ENCODE measurements at regions not wholly inside any gene's neighbourhood (a gene's known extent, or its start where the extent isn't known, plus 50 kb on each side); places are given as distances from the start of the nearest gene placed in this dataset.
"Not testable (repeated sequence)": the region's sequence is repeated elsewhere in the genome, so short reads cannot be mapped to it uniquely, and the experiment has no call there.

DNA sequence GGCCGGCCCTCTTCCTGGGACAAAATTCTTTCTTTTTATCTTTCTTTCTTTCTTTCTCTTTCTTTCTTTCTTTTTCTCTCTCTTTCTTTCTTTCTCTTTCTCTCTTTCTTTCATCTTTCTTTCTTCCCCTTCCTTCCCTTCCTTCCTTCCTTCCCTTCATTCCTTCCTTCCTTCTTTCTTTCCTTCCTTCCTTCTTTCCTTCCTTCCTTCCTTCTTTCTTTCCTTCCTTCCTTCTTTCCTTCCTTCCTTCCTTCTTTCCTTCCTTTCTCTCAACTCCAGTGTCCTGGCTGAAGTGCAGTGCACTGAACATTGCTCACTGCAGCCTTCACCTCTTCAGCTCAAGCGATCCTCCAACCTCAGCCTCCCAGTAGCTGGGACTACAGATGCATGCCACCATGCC is 112.5 kb downstream of the SEPTIN7 start:
- TF ChIP-seq LARP7 (IDR thresholded peaks at IDR 0.05); EZH2 (IDR thresholded peaks at IDR 0.05; ENCODE audit: borderline replicate concordance, low read depth, low read length); TCF7 (IDR thresholded peaks at IDR 0.05; ENCODE audit: borderline replicate concordance); ADNP (tag; IDR thresholded peaks at IDR 0.05); JUN (IDR thresholded peaks at IDR 0.05; ENCODE audit: borderline replicate concordance, low read depth, low read length); JUN (CRISPR knock-in tag; IDR thresholded peaks at IDR 0.05; ENCODE audit: borderline replicate concordance): not testable (repeated sequence)
